HUES6 (cell line): ENCODE measurements at regions not wholly inside any gene's neighbourhood (a gene's known extent, or its start where the extent isn't known, plus 50 kb on each side); places are given as distances from the start of the nearest gene placed in this dataset.

ENCODE experiments used
- H3K27ac ChIP-seq: 2 replicates; pipeline ENCODE4 v1.7.0; 2013; ENCODE audit warnings: low read depth, mild to moderate bottlenecking, low read length, inconsistent platforms
- H3K27me3 ChIP-seq: 2 replicates; pipeline ENCODE4 v1.6.1; 2013; ENCODE audit warnings: low read length; ENCODE audit not compliant: control insufficient read depth, insufficient read depth
- H3K36me3 ChIP-seq: 2 replicates; pipeline ENCODE4 v1.6.1; 2013; ENCODE audit warnings: low read length; ENCODE audit not compliant: control insufficient read depth, insufficient read depth
- H3K4me1 ChIP-seq: 2 replicates; pipeline ENCODE4 v1.6.1; 2013; ENCODE audit warnings: low read length; ENCODE audit not compliant: control insufficient read depth, insufficient read depth
- H3K4me3 ChIP-seq: 2 replicates; pipeline ENCODE4 v1.5.1; 2013; ENCODE audit warnings: low read depth, low read length
- H3K9ac ChIP-seq: one replicate; pipeline ENCODE4 v1.6.1; 2013; ENCODE audit warnings: mild to moderate bottlenecking, low read length
- H3K9me3 ChIP-seq: 2 replicates; pipeline ENCODE4 v1.6.1; 2013; ENCODE audit warnings: low read depth, low read length; ENCODE audit not compliant: control insufficient read depth, insufficient read depth

- no peak overlapping the region for H3K27ac ChIP-seq
- no peaks in the 10 kb centered on the region for H3K4me1 ChIP-seq
Observed at GRCh38 chr2:19051203-19051831, 307.1 kb downstream of the OSR1 start.

DNA sequence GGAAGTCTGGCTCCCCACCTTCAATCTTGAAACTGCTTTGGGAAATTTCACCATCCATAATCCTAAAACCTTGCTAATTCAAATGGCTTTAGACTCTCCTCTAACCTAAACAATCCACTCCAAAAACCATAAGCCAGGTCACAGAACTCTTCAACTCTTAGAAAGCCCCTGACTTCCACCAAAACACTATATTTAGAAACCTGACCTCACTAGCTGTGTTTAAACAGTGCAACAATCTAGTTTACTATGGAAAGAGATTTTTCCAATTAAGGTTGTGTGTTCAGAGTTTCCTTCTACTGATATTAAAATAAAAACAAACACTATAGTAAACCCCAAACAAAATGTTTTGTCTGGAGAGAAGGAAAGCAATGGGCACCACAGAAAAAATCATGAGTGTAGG lies 308.1 kb downstream of the OSR1 start:
- Histone ChIP-seq H3K36me3 (no peaks in the 10 kb centered on the region), H3K27me3 (no peaks in the 10 kb centered on the region), H3K9ac (no peak overlapping the region), H3K4me1 (no peaks in the 10 kb centered on the region), H3K27ac (no peak overlapping the region), H3K9me3 (no peaks in the 10 kb centered on the region), H3K4me3 (no peak overlapping the region)

More at GRCh38 chr2:19051203-19051831, 307.1 kb downstream of the OSR1 start:
- Histone ChIP-seq H3K36me3 (no peaks in the 10 kb centered on the region), H3K27me3 (no peaks in the 10 kb centered on the region), H3K9ac (no peak overlapping the region), H3K9me3 (no peaks in the 10 kb centered on the region), H3K4me3 (no peak overlapping the region)

GRCh38 chr2:19048593-19049266 lies 309.7 kb downstream of the OSR1 start:
- Histone ChIP-seq H3K27me3 (no peaks in the 10 kb centered on the region), H3K36me3 (no peaks in the 10 kb centered on the region), H3K27ac (no peak overlapping the region), H3K9ac (no peak overlapping the region), H3K4me1 (no peaks in the 10 kb centered on the region), H3K4me3 (no peak overlapping the region), H3K9me3 (no peaks in the 10 kb centered on the region)

- no peak overlapping the region for H3K27ac ChIP-seq
- H3K27me3 ChIP-seq = no peaks in the 10 kb centered on the region
- no peaks in the 10 kb centered on the region for H3K9me3 ChIP-seq
- no peak overlapping the region for H3K9ac ChIP-seq
- no peaks in the 10 kb centered on the region for H3K36me3 ChIP-seq
- no peaks in the 10 kb centered on the region for H3K4me1 ChIP-seq
- H3K4me3 ChIP-seq = no peak overlapping the region
Observed at GRCh38 chr2:19046986-19047780, 311.2 kb downstream of the OSR1 start.

- no peak overlapping the region for H3K4me3 ChIP-seq
- no peak overlapping the region for H3K27ac ChIP-seq
- no peaks in the 10 kb centered on the region for H3K36me3 ChIP-seq
- H3K9ac ChIP-seq = no peak overlapping the region
- no peaks in the 10 kb centered on the region for H3K9me3 ChIP-seq
- H3K27me3 ChIP-seq = no peaks in the 10 kb centered on the region
- H3K4me1 ChIP-seq = no peaks in the 10 kb centered on the region
Observed at GRCh38 chr2:19045151-19045550, 313.3 kb downstream of the OSR1 start.

DNA sequence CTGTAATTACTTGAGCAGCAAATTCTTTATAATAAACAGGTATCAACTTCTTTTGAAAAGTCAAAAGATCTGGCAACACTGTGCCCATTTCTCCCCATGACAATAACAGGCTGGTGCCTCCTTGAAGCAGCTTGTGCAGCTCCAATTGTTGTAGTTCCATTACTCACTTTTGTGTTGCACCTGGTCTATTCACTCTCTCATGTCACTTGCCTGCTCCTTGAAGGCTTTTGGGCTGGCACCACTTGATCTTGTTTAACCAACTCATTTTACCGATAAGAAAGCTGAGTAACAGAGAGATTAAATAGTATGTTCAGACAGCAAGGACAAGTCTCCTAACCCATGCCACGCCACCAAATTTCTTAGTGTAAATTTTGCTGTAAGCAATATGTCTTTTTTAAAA lies 314.5 kb downstream of the OSR1 start:
- no peak overlapping the region for H3K9ac ChIP-seq
- no peak overlapping the region for H3K4me3 ChIP-seq
- H3K9me3 ChIP-seq = no peaks in the 10 kb centered on the region
- H3K27me3 ChIP-seq = no peaks in the 10 kb centered on the region
- no peak overlapping the region for H3K27ac ChIP-seq
- H3K4me1 ChIP-seq = no peaks in the 10 kb centered on the region
- H3K36me3 ChIP-seq = no peaks in the 10 kb centered on the region

- Histone ChIP-seq H3K9me3 (no peaks in the 10 kb centered on the region), H3K27me3 (no peaks in the 10 kb centered on the region), H3K36me3 (no peaks in the 10 kb centered on the region), H3K4me1 (no peaks in the 10 kb centered on the region), H3K4me3 (no peak overlapping the region), H3K27ac (no peak overlapping the region), H3K9ac (no peak overlapping the region)
Observed at GRCh38 chr2:19041434-19042041, 316.9 kb downstream of the OSR1 start.

- no peak overlapping the region for H3K27ac ChIP-seq
- no peak overlapping the region for H3K4me3 ChIP-seq
- H3K27me3 ChIP-seq = no peaks in the 10 kb centered on the region
- no peaks in the 10 kb centered on the region for H3K36me3 ChIP-seq
- H3K9me3 ChIP-seq = no peaks in the 10 kb centered on the region
- no peaks in the 10 kb centered on the region for H3K4me1 ChIP-seq
- no peak overlapping the region for H3K9ac ChIP-seq
Observed at GRCh38 chr2:19038071-19039015, 320.1 kb downstream of the OSR1 start.

DNA sequence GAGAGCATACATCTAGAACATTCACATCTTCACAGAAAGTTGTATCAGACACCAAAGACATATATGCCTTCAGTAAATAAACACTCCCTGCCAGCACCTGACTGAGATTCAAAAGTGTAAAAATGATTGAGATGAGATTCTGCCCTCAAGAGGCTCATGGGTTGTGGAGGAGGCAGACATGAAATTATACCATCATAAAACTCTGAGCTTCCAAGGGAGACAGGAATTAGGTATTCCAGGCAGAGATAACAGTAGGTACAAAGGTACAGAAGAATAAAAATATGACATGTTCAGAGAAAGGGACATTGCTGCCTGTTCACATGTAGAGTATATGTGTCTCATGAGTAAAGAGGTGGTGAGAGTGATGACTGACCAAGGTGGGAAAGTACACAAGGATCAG lies 322.3 kb downstream of the OSR1 start:
- H3K36me3 ChIP-seq = no peaks in the 10 kb centered on the region
- no peak overlapping the region for H3K27ac ChIP-seq
- no peaks in the 10 kb centered on the region for H3K9me3 ChIP-seq
- H3K4me1 ChIP-seq = no peaks in the 10 kb centered on the region
- H3K4me3 ChIP-seq = no peak overlapping the region
- no peaks in the 10 kb centered on the region for H3K27me3 ChIP-seq
- no peak overlapping the region for H3K9ac ChIP-seq

DNA sequence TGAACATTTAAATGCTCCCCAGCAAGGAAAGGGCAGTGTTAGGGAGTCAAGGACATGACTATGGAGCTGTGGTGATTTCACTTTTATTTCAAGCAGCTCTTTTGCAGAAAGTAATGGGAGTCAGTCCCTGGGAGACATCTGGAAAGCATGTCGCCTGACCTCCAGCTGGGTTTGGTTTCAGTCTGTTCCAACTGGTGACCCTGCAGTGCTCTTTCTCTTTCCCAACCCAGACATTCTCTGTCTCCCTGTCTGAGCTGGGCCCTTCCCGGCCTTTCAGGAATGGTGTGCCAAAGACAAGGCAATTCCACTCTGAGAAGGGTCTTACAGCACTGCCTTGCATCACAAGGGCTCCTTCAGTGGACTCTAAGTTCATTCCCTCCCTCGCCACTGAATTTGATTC lies 323.2 kb downstream of the OSR1 start:
- Histone ChIP-seq H3K9ac (no peak overlapping the region), H3K4me3 (no peak overlapping the region), H3K27me3 (no peaks in the 10 kb centered on the region), H3K9me3 (no peaks in the 10 kb centered on the region), H3K27ac (no peak overlapping the region), H3K36me3 (no peaks in the 10 kb centered on the region), H3K4me1 (no peaks in the 10 kb centered on the region)
